Bronchial epithelial cell (primary cell): ENCODE measurements at regions not wholly inside any gene's neighbourhood (a gene's known extent, or its start where the extent isn't known, plus 50 kb on each side); places are given as distances from the start of the nearest gene placed in this dataset.

Experiments used
- DNase-seq: peaks from one replicate; pipeline ENCODE4 v3.0.0-alpha.2; 2010; ENCODE audit warnings: low read depth
- FAIRE-seq: peaks from 2 replicates; lab custom pipeline; 2011; peaks lifted over from hg19 to GRCh38; lab: Jason Lieb, UNC
- H3K27me3 ChIP-seq: 2 replicates; pipeline ENCODE4 v1.5.1; 2011; ENCODE audit warnings: low read length; ENCODE audit not compliant: control insufficient read depth, insufficient read depth
- H3K36me3 ChIP-seq: 2 replicates; pipeline ENCODE4 v1.5.1; 2011; ENCODE audit warnings: low read length; ENCODE audit not compliant: control insufficient read depth, insufficient read depth
- H3K4me3 ChIP-seq: 2 replicates; pipeline ENCODE4 v1.5.1; 2011; ENCODE audit warnings: mild to moderate bottlenecking, low read depth, low read length, control low read depth
- CTCF ChIP-seq: IDR thresholded peaks from 2 replicates; pipeline ENCODE4 v1.5.1; 2011; ENCODE audit warnings: mild to moderate bottlenecking, moderate library complexity, low read length, control low read depth, inconsistent platforms; ENCODE audit not compliant: insufficient read depth, severe bottlenecking

GRCh38 chr2:8073916-8074315 is 607.9 kb upstream of the ID2 start:
- Histone ChIP-seq H3K36me3 (no peaks in the 10 kb centered on the region), H3K4me3 (no peak overlapping the region), H3K27me3 (no peaks in the 10 kb centered on the region)
- DNase-seq: no peak
- no peak for TF ChIP-seq CTCF
- no peak for FAIRE-seq

- H3K36me3 ChIP-seq: no peaks in the 10 kb centered on the region
Observed at GRCh38 chr2:8076448-8077342, 605.2 kb upstream of the ID2 start.

GRCh38 chr2:8078705-8079104 is 603.2 kb upstream of the ID2 start:
- TF ChIP-seq CTCF: no peak
- no peaks in the 10 kb centered on the region for H3K27me3 ChIP-seq
- no peak overlapping the region for H3K4me3 ChIP-seq
- DNase-seq (peak; percentile 26), FAIRE-seq (peak; percentile 62)
- H3K36me3 ChIP-seq: no peaks in the 10 kb centered on the region

More at GRCh38 chr2:8076448-8077342, 605.2 kb upstream of the ID2 start:
- TF ChIP-seq CTCF: no peak
- Histone ChIP-seq H3K4me3 (no peak overlapping the region), H3K27me3 (no peaks in the 10 kb centered on the region)
- DNase-seq (no peak), FAIRE-seq (no peak)

GRCh38 chr2:8080063-8080462 is 601.8 kb upstream of the ID2 start:
- Histone ChIP-seq H3K4me3 (no peak overlapping the region), H3K27me3 (no peaks in the 10 kb centered on the region), H3K36me3 (no peaks in the 10 kb centered on the region)
- DNase-seq: no peak
- FAIRE-seq: no peak
- no peak for TF ChIP-seq CTCF

GRCh38 chr2:8081130-8081529 is 600.7 kb upstream of the ID2 start:
- H3K27me3 ChIP-seq: no peaks in the 10 kb centered on the region
- no peaks in the 10 kb centered on the region for H3K36me3 ChIP-seq
- no peak overlapping the region for H3K4me3 ChIP-seq
- DNase-seq (no peak), FAIRE-seq (no peak)
- TF ChIP-seq CTCF: no peak
